ENCODE measurements at regions not wholly inside any gene's neighbourhood (a gene's known extent, or its start where the extent isn't known, plus 50 kb on each side); places are given as distances from the start of the nearest gene placed in this dataset.
A peak's percentile ranks its signal among the peaks of the same experiment; 100 is the strongest.

GRCh38 chr12:3437986-3438385 lies 53.0 kb upstream of the PRMT8 start:
- Mint-ChIP-seq H3K4me1 (peaks cover 13% of the 10 kb centered on the region), H3K36me3 (ENCODE audit: low read depth) (no peaks in the 10 kb centered on the region), H3K4me3 (no peak overlapping the region), H3K27ac (no peak overlapping the region), H3K9me3 (no peaks in the 10 kb centered on the region), H3K27me3 (ENCODE audit: insufficient read depth) (no peaks in the 10 kb centered on the region)
- TF ChIP-seq CTCF (conservative IDR thresholded peaks at IDR 0.05): no peak
- no peaks in the 10 kb centered on the region for H3K9me3 ChIP-seq (ENCODE audit: control insufficient read depth, low read length)
- H3K4me3 ChIP-seq (ENCODE audit: low read length): no peak overlapping the region
- WGBS, 2 experiments (ENCODE audit: insufficient coverage in 1 of 2, insufficient read length in 1 of 2): 93 to 100% methylated on average over 6 to 9 of the region's 9 CpGs
- no peaks in the 10 kb centered on the region for H3K36me3 ChIP-seq (ENCODE audit: control insufficient read depth, insufficient read depth, low read length)
- H3K4me1 ChIP-seq (ENCODE audit: control insufficient read depth, insufficient read depth, low read length): no peaks in the 10 kb centered on the region
- no peak overlapping the region for H3K9ac ChIP-seq (ENCODE audit: extremely low read depth, low read length, poor library complexity, severe bottlenecking)
- no peaks in the 10 kb centered on the region for H3K27me3 ChIP-seq (ENCODE audit: control insufficient read depth, insufficient read depth, low read length, poor library complexity, severe bottlenecking)
- DNase-seq: peak; percentile 39
- no peak overlapping the region for H3K27ac ChIP-seq (ENCODE audit: low read depth, low read length)

GRCh38 chr12:3438401-3438800 lies 52.6 kb upstream of the PRMT8 start:
- no peak overlapping the region for H3K4me3 Mint-ChIP-seq
- no peak overlapping the region for H3K9ac ChIP-seq (ENCODE audit: extremely low read depth, low read length, poor library complexity, severe bottlenecking)

More at GRCh38 chr12:3438401-3438800, 52.6 kb upstream of the PRMT8 start:
- DNase-seq: peak; percentile 29
- no peaks in the 10 kb centered on the region for H3K27me3 Mint-ChIP-seq (ENCODE audit: insufficient read depth)
- Histone ChIP-seq H3K27ac (ENCODE audit: low read depth, low read length) (no peak overlapping the region), H3K9me3 (ENCODE audit: control insufficient read depth, low read length) (no peaks in the 10 kb centered on the region), H3K4me3 (ENCODE audit: low read length) (no peak overlapping the region), H3K27me3 (ENCODE audit: control insufficient read depth, insufficient read depth, low read length, poor library complexity, severe bottlenecking) (no peaks in the 10 kb centered on the region), H3K36me3 (ENCODE audit: control insufficient read depth, insufficient read depth, low read length) (no peaks in the 10 kb centered on the region), H3K4me1 (ENCODE audit: control insufficient read depth, insufficient read depth, low read length) (no peaks in the 10 kb centered on the region)
- no peaks in the 10 kb centered on the region for H3K9me3 Mint-ChIP-seq
- H3K4me1 Mint-ChIP-seq: peaks cover 12% of the 10 kb centered on the region
- H3K27ac Mint-ChIP-seq: no peak overlapping the region
- WGBS, 2 experiments (ENCODE audit: insufficient coverage in 1 of 2, insufficient read length in 1 of 2): 91 to 95% methylated on average over 5 to 6 of the region's 6 CpGs
- no peak for TF ChIP-seq CTCF (conservative IDR thresholded peaks at IDR 0.05)
- H3K36me3 Mint-ChIP-seq (ENCODE audit: low read depth): no peaks in the 10 kb centered on the region
